ENCODE measurements at regions not wholly inside any gene's neighbourhood (a gene's known extent, or its start where the extent isn't known, plus 50 kb on each side); places are given as distances from the start of the nearest gene placed in this dataset.

GRCh38 chr6:108785653-108786052, 62.6 kb upstream of the ARMC2 start:
- Histone ChIP-seq H3K9me3 (ENCODE audit: control insufficient read depth, insufficient read depth, low read depth, low read length) (no peaks in the 10 kb centered on the region), H3K79me2 (ENCODE audit: control insufficient read depth, insufficient read depth, low read length) (no peaks in the 10 kb centered on the region), H3K36me3 (ENCODE audit: control insufficient read depth, insufficient read depth, low read length) (no peaks in the 10 kb centered on the region), H3K9ac (ENCODE audit: insufficient read depth, low read length) (no peak overlapping the region), H2AFZ (ENCODE audit: low read length) (no peak overlapping the region), H3K27ac (ENCODE audit: insufficient read depth, low read length) (no peak overlapping the region), H3K27me3 (ENCODE audit: control insufficient read depth, insufficient read depth, low read length) (no peaks in the 10 kb centered on the region), H4K20me1 (ENCODE audit: control insufficient read depth, extremely low read depth, insufficient read depth, low read length) (no peaks in the 10 kb centered on the region), H3K4me2 (ENCODE audit: extremely low read depth, insufficient read depth, low read length) (no peak overlapping the region), H3K4me3 (replicated peaks in 1 of 4; ENCODE audit: control extremely low read depth in 1 of 4, insufficient read depth in 1 of 4, low read depth in 3 of 4, low read length in 4 of 4) (no peak overlapping the region), H3K4me1 (ENCODE audit: control insufficient read depth, extremely low read depth, insufficient read depth, low read length) (peaks cover 13% of the 10 kb centered on the region)
- no peak for TF ChIP-seq EZH2 (IDR thresholded peaks at IDR 0.05; ENCODE audit: low read length, missing control alignments)
- TF ChIP-seq, protein P1, sequence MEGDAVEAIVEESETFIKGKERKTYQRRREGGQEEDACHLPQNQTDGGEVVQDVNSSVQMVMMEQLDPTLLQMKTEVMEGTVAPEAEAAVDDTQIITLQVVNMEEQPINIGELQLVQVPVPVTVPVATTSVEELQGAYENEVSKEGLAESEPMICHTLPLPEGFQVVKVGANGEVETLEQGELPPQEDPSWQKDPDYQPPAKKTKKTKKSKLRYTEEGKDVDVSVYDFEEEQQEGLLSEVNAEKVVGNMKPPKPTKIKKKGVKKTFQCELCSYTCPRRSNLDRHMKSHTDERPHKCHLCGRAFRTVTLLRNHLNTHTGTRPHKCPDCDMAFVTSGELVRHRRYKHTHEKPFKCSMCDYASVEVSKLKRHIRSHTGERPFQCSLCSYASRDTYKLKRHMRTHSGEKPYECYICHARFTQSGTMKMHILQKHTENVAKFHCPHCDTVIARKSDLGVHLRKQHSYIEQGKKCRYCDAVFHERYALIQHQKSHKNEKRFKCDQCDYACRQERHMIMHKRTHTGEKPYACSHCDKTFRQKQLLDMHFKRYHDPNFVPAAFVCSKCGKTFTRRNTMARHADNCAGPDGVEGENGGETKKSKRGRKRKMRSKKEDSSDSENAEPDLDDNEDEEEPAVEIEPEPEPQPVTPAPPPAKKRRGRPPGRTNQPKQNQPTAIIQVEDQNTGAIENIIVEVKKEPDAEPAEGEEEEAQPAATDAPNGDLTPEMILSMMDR (conservative IDR thresholded peaks at IDR 0.05 in 1 of 2, IDR thresholded peaks at IDR 0.05 in 1 of 2; ENCODE audit: low read depth in 1 of 2, low read length in 2 of 2): no peak
- no peak for DNase-seq (ENCODE audit: low read depth in 2 of 2)

DNA sequence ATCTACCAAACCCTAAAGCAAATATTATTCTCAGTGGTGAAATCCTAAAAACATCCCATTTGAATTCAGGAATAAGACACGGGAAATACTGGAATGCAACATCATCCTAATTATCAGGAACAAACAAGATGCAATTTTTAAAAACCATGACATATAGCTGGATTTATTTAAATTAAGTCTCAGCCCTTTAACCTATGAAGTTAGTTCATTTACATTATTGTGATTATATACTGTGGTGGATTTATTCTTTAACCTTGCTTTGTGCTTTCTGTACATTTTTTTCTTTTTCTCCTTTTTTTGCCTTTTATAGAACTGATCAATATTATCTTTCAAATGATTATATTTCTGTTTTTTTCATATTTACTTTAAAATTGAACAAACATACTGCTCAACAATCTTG, 59.8 kb upstream of the ARMC2 start:
- no peak for TF ChIP-seq EZH2 (IDR thresholded peaks at IDR 0.05; ENCODE audit: low read length, missing control alignments)
- TF ChIP-seq, protein P1 (conservative IDR thresholded peaks at IDR 0.05 in 1 of 2, IDR thresholded peaks at IDR 0.05 in 1 of 2; ENCODE audit: low read depth in 1 of 2, low read length in 2 of 2): no peak
- Histone ChIP-seq H3K79me2 (ENCODE audit: control insufficient read depth, insufficient read depth, low read length) (no peaks in the 10 kb centered on the region), H3K36me3 (ENCODE audit: control insufficient read depth, insufficient read depth, low read length) (no peaks in the 10 kb centered on the region), H3K4me1 (ENCODE audit: control insufficient read depth, extremely low read depth, insufficient read depth, low read length) (no peaks in the 10 kb centered on the region), H3K27ac (ENCODE audit: insufficient read depth, low read length) (no peak overlapping the region), H3K27me3 (ENCODE audit: control insufficient read depth, insufficient read depth, low read length) (no peaks in the 10 kb centered on the region), H2AFZ (ENCODE audit: low read length) (no peak overlapping the region), H4K20me1 (ENCODE audit: control insufficient read depth, extremely low read depth, insufficient read depth, low read length) (no peaks in the 10 kb centered on the region), H3K9ac (ENCODE audit: insufficient read depth, low read length) (no peak overlapping the region), H3K4me2 (ENCODE audit: extremely low read depth, insufficient read depth, low read length) (no peak overlapping the region), H3K9me3 (ENCODE audit: control insufficient read depth, insufficient read depth, low read depth, low read length) (no peaks in the 10 kb centered on the region), H3K4me3 (replicated peaks in 1 of 4; ENCODE audit: control extremely low read depth in 1 of 4, insufficient read depth in 1 of 4, low read depth in 3 of 4, low read length in 4 of 4) (no peak overlapping the region)
- no peak for DNase-seq (ENCODE audit: low read depth in 2 of 2)

GRCh38 chr6:108789475-108789874, 58.7 kb upstream of the ARMC2 start:
- no peaks in the 10 kb centered on the region for H3K27me3 ChIP-seq (ENCODE audit: control insufficient read depth, insufficient read depth, low read length)
- H3K27ac ChIP-seq (ENCODE audit: insufficient read depth, low read length): no peak overlapping the region
- no peaks in the 10 kb centered on the region for H3K36me3 ChIP-seq (ENCODE audit: control insufficient read depth, insufficient read depth, low read length)
- H4K20me1 ChIP-seq (ENCODE audit: control insufficient read depth, extremely low read depth, insufficient read depth, low read length): no peaks in the 10 kb centered on the region
- no peak for DNase-seq (ENCODE audit: low read depth in 2 of 2)
- no peaks in the 10 kb centered on the region for H3K9me3 ChIP-seq (ENCODE audit: control insufficient read depth, insufficient read depth, low read depth, low read length)
- no peak overlapping the region for H2AFZ ChIP-seq (ENCODE audit: low read length)
- H3K4me2 ChIP-seq (ENCODE audit: extremely low read depth, insufficient read depth, low read length): no peak overlapping the region
- no peaks in the 10 kb centered on the region for H3K4me1 ChIP-seq (ENCODE audit: control insufficient read depth, extremely low read depth, insufficient read depth, low read length)
- no peak overlapping the region for H3K9ac ChIP-seq (ENCODE audit: insufficient read depth, low read length)
- H3K79me2 ChIP-seq (ENCODE audit: control insufficient read depth, insufficient read depth, low read length): no peaks in the 10 kb centered on the region
- no peak for TF ChIP-seq EZH2 (IDR thresholded peaks at IDR 0.05; ENCODE audit: low read length, missing control alignments)
- TF ChIP-seq, protein P1 (conservative IDR thresholded peaks at IDR 0.05 in 1 of 2, IDR thresholded peaks at IDR 0.05 in 1 of 2; ENCODE audit: low read depth in 1 of 2, low read length in 2 of 2): no peak
- no peak overlapping the region for H3K4me3 ChIP-seq (replicated peaks in 1 of 4; ENCODE audit: control extremely low read depth in 1 of 4, insufficient read depth in 1 of 4, low read depth in 3 of 4, low read length in 4 of 4)
